ENCODE measurements at regions not wholly inside any gene's neighbourhood (a gene's known extent, or its start where the extent isn't known, plus 50 kb on each side); places are given as distances from the start of the nearest gene placed in this dataset.
"Not testable (repeated sequence)": the region's sequence is repeated elsewhere in the genome, so short reads cannot be mapped to it uniquely, and the experiment has no call there.

DNA sequence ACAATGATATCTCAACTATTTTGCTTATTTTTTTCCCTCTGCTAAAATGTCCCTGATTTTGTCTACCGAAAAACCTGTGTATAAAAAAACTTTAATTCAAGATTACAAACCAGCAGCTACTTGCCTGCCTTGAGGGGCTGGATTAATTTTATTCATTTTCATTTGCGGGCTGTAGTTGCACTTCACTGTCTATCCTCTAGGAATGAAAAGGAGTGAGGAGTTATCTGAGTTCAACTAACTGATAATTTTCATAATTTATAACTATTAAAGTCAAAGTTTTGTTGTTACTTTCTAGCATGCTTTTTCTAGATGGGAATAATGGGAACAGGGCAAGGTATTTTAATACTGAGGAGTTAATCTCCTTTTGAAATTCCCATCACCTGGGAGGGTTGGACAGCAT is 50.3 kb upstream of the AGTPBP1 start:
- POLR2A ChIA-PET; H3K27ac Mint-ChIP-seq; H3K4me3 Mint-ChIP-seq; H3K4me1 Mint-ChIP-seq; DNase-seq; H3K36me3 Mint-ChIP-seq; ATAC-seq (ENCODE audit: low read depth); H3K9me3 Mint-ChIP-seq: not testable (repeated sequence)
- H3K27me3 Mint-ChIP-seq, result peaks cover 20% of the 10 kb centered on the region

DNA sequence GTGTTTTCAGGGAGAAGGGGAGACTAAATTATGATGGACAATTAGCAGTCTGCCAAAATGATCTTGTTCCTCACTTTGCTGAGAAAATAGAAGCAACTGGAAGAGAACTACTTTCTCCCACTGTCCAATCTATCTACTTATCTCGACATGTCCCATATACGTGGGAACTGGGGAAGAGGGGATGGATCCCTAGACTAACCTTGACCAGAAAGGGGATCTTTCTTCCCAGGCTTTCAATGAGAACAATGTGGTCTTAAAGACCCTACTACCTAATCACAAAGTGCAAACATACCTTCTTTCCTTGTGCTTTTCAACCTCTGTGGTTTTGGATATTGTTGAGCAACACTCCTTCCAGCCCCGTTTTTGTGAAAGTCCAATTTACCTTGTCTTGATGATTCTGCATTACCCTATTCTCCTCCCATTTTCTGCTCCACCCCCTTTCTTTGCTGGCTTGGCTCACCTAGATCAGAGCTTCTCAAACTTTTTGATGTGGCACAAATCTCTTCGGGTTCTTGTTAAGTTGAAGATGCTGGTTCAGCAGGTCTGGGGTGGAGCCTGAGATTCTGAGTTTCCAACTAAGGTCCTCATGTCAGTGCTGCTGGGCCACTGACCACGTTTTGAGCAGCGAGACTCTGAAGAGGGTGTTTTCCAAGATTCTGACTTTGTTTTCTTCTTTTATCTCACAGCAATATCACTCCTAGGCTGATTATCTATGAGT is 61.4 kb upstream of the AGTPBP1 start:
- POLR2A ChIA-PET; H3K9me3 Mint-ChIP-seq; H3K36me3 Mint-ChIP-seq; ATAC-seq (ENCODE audit: low read depth); H3K4me1 Mint-ChIP-seq; H3K27ac Mint-ChIP-seq; DNase-seq; H3K4me3 Mint-ChIP-seq; H3K27me3 Mint-ChIP-seq: not testable (repeated sequence)

- H3K36me3 Mint-ChIP-seq, result peaks cover 12% of the 10 kb centered on the region
- H3K4me1 Mint-ChIP-seq; DNase-seq; ATAC-seq (ENCODE audit: low read depth); H3K9me3 Mint-ChIP-seq; H3K27me3 Mint-ChIP-seq: not testable (repeated sequence)
- H3K27ac Mint-ChIP-seq, result peak overlapping the region; percentile 19
- POLR2A ChIA-PET, result interaction anchor here (1.0 kb wide), 1 partner anchor 478 kb away, joined by 3 read pairs; the partner anchor contains the start of gene ISCA1
- peak overlapping the region; percentile 72 for H3K4me3 Mint-ChIP-seq
Observed at GRCh38 chr9:85804847-85805133, 63.0 kb upstream of the AGTPBP1 start.

DNA sequence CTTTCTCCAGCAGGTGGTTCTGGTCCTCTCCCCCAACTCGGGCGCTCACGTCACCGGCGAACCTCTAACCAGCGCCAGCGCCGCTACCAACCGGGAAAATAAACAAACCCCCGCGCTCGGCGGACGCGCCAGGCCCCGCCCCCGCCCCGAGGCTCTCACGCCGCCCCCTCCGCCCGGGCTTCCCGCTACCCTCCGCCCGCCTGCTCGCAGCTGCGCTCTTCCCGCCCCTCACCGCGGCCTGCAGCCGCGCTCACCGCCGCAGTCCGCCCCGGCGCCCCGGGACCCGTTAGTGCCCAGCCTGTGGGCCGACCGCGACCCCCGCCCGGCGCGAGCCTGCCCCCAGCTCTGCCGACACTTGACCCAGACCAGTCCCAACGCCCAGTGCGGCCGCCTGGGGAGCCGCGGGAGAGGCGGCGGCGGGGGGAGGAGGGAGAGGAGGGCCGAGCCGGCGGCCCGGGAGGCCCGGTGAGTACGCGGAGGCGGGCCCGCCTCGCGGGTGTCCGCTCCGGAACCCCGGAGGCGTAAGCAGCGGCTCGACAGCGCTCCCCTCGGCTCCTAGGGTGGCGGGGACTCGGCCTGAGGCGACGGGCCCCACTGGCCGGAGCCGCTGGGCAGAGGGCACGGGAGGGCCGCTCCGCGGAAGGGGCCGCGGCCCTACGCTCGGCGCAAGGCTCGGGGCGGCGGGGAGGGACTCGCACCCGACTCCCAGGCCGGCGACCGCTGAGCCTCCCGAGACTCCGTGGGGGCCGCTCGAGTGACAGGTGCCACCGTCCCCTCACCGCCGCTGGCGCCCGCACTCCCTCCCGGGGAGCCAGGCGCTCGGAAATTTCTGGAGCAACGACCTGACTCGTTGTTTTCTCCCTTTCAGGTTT is 63.6 kb upstream of the AGTPBP1 start:
- not testable (repeated sequence) for H3K27me3 Mint-ChIP-seq

DNA sequence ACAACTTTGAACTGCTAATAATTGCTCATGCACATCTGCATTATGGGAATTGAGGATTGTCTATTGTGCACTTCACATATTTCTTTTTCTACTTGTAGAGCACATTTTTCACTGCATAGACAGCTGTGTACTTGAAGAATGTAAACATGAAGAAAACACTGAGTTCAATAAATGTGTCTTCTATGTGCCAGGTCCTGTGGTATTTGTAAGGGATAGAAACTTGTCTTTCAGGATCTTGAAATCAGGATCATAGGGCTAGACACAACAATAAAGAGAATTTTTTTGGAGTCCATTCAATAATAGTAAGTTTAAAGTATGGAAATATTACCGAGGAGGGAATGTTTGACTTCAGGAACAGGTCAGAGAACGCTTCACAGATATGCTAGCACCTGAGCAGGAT is 66.6 kb upstream of the AGTPBP1 start:
- ATAC-seq (ENCODE audit: low read depth); POLR2A ChIA-PET; H3K27ac Mint-ChIP-seq; H3K27me3 Mint-ChIP-seq; H3K9me3 Mint-ChIP-seq; DNase-seq; H3K4me3 Mint-ChIP-seq; H3K4me1 Mint-ChIP-seq: not testable (repeated sequence)
- peaks cover 16% of the 10 kb centered on the region for H3K36me3 Mint-ChIP-seq

More for the DNA sequence above, 63.6 kb upstream of the AGTPBP1 start:
- POLR2A ChIA-PET, result interaction anchor here (1.0 kb wide), 1 partner anchor 477 kb away, joined by 3 read pairs; the partner anchor contains the start of gene ISCA1
- peak overlapping the region; percentile 52 for H3K27ac Mint-ChIP-seq
- H3K9me3 Mint-ChIP-seq, H3K4me1 Mint-ChIP-seq: not testable (repeated sequence)
- ATAC-seq (ENCODE audit: low read depth) (peak; percentile 76), DNase-seq (peak; percentile 75)
- H3K4me3 Mint-ChIP-seq, result peak overlapping the region; percentile 84
- H3K36me3 Mint-ChIP-seq, result peaks cover 12% of the 10 kb centered on the region

- DNase-seq; H3K4me3 Mint-ChIP-seq; H3K9me3 Mint-ChIP-seq; H3K27me3 Mint-ChIP-seq; H3K4me1 Mint-ChIP-seq; POLR2A ChIA-PET; H3K27ac Mint-ChIP-seq; ATAC-seq (ENCODE audit: low read depth); H3K36me3 Mint-ChIP-seq: not testable (repeated sequence)
Observed at GRCh38 chr9:85813388-85813787, 71.6 kb upstream of the AGTPBP1 start.

GRCh38 chr9:85814800-85815199 is 73.0 kb upstream of the AGTPBP1 start:
- H3K36me3 Mint-ChIP-seq; H3K9me3 Mint-ChIP-seq; H3K4me3 Mint-ChIP-seq; H3K4me1 Mint-ChIP-seq; H3K27me3 Mint-ChIP-seq; DNase-seq; H3K27ac Mint-ChIP-seq; POLR2A ChIA-PET; ATAC-seq (ENCODE audit: low read depth): not testable (repeated sequence)

DNA sequence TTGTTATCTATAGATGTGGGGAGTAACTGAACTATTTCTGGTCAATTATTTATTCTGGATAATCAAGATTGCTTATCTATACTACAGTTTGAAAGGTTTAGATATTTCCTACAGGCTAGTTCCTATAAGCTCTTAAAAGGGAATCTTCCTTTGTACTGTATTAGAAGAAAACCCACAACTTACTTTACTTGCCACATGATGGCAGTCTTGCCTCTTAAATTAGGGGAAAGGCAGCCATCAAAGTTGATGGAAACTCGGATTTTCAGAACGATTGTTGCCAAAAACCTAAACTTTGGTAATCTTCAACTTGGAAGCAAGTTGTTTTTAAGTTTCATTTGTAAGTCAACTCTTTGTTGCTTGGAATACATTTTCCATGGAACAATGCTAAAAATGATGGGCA is 77.2 kb upstream of the AGTPBP1 start:
- H3K4me3 Mint-ChIP-seq; POLR2A ChIA-PET; H3K27ac Mint-ChIP-seq; ATAC-seq (ENCODE audit: low read depth); H3K27me3 Mint-ChIP-seq; DNase-seq; H3K9me3 Mint-ChIP-seq; H3K4me1 Mint-ChIP-seq; H3K36me3 Mint-ChIP-seq: not testable (repeated sequence)

- H3K9me3 Mint-ChIP-seq; DNase-seq; H3K27me3 Mint-ChIP-seq; POLR2A ChIA-PET; H3K4me3 Mint-ChIP-seq; H3K27ac Mint-ChIP-seq; ATAC-seq (ENCODE audit: low read depth); H3K4me1 Mint-ChIP-seq; H3K36me3 Mint-ChIP-seq: not testable (repeated sequence)
Observed at GRCh38 chr9:85820598-85820997, 78.8 kb upstream of the AGTPBP1 start.

DNA sequence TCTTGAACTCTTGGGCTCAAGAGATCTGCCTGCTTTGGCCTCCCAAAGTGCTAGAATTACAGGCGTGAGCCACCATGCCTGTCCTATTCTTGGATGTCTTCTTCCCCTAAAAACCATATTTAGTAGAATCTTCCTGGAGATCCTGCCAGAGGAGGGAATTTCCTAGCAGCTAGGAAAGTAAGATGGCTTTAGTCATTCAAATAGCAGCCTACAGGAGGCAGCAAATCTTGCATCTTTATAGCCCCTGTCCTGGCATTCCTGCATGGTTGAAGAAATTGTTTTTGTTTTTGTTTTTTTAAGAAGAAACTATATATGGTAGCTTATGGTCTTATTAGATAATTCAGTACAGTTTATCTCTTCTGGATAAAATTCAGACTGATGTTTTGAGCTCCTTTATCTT is 83.2 kb upstream of the AGTPBP1 start:
- POLR2A ChIA-PET; H3K27ac Mint-ChIP-seq; H3K36me3 Mint-ChIP-seq; H3K27me3 Mint-ChIP-seq; ATAC-seq (ENCODE audit: low read depth); DNase-seq; H3K9me3 Mint-ChIP-seq; H3K4me3 Mint-ChIP-seq; H3K4me1 Mint-ChIP-seq: not testable (repeated sequence)

DNA sequence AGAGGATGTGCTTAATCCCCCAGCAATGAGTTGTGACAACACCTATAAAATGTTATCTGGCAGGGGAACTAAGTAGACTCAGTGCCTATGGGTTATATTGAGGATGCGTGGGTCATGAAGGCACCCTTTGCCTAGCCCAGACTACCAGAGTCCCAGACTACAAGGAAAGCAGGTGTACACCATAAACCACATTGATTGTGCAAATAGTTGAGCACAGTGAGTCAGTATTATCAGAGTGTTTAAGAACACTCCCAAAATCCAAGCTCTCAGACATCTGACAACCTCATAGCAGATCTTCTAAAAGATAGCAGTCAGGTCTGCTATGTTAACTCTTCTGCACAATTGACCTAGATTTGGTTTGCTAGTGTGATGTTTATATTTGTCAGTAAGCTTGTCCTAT is 92.8 kb upstream of the AGTPBP1 start:
- H3K27me3 Mint-ChIP-seq; H3K27ac Mint-ChIP-seq; ATAC-seq (ENCODE audit: low read depth); POLR2A ChIA-PET; H3K9me3 Mint-ChIP-seq; DNase-seq; H3K4me3 Mint-ChIP-seq; H3K4me1 Mint-ChIP-seq; H3K36me3 Mint-ChIP-seq: not testable (repeated sequence)

GRCh38 chr9:85843949-85844348 is 97.0 kb upstream of the NAA35 start:
- DNase-seq; H3K27ac Mint-ChIP-seq; H3K4me1 Mint-ChIP-seq; H3K27me3 Mint-ChIP-seq; POLR2A ChIA-PET; H3K36me3 Mint-ChIP-seq; H3K9me3 Mint-ChIP-seq; H3K4me3 Mint-ChIP-seq; ATAC-seq (ENCODE audit: low read depth): not testable (repeated sequence)

- H3K4me1 Mint-ChIP-seq; H3K27ac Mint-ChIP-seq; H3K27me3 Mint-ChIP-seq; DNase-seq; POLR2A ChIA-PET; H3K9me3 Mint-ChIP-seq; H3K4me3 Mint-ChIP-seq; ATAC-seq (ENCODE audit: low read depth); H3K36me3 Mint-ChIP-seq: not testable (repeated sequence)
Observed at GRCh38 chr9:85847782-85848181, 93.2 kb upstream of the NAA35 start.

DNA sequence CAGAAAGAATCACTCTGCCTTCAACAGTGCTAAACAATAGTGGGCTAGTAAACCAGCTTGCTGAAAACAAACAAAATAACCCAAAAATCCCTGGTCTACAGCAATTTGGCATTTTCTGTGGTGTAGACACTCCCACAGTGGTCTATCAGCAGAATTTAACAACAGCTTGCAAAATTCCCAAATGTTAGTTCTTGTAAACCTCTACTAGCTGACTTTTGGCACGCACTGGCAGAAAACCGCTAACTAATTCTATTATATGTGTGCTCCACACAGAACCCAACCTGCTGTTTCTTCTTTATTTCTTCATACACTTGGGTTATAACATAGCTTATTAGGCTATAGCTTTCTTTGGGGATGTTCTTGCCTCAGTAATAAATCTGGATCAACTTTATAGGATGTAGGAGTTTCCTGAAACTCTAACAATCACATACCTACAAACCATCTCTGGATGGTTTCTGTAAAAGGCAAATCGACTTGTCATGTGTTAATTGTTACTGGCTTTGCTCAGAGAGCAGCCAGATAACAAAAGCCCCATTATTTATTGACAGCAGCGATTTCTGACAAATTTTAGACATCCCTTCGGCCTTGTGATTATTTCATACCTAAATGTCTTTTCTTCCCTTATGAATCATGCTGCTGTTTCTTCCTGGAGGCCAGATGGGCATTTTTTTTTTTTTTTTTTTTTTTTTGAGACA is 82.7 kb upstream of the NAA35 start:
- Mint-ChIP-seq H3K36me3 (peaks cover 7% of the 10 kb centered on the region), H3K9me3 (no peaks in the 10 kb centered on the region), H3K4me1 (no peaks in the 10 kb centered on the region), H3K4me3 (no peak overlapping the region), H3K27ac (no peak overlapping the region), H3K27me3 (no peaks in the 10 kb centered on the region)
- no peak for ATAC-seq (ENCODE audit: low read depth)
- no peak for DNase-seq
- POLR2A ChIA-PET, result no interaction called here
